ENCODE measurements at regions not wholly inside any gene's neighbourhood (a gene's known extent, or its start where the extent isn't known, plus 50 kb on each side); places are given as distances from the start of the nearest gene placed in this dataset.

DNA sequence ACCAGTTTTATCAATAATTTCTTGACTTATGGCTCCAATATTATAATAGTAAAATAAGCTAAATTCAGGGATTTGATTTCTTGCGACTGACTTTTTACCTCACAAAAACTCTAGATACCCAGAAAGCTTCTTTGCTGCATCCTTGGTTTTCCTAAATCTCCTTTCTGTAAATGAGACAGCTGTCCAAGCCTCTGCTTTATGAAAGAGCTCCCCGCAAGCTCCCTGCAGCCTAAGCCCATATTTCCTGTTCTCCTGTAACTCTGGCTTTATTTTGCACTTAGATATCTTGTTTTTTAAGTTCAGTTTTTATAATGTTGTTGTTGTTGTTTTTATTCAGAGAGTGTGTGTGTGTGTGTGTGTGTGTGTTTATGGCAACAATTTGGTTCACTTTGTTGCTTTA, 361.7 kb upstream of the PKDCC start:
- TF ChIP-seq, protein P1, sequence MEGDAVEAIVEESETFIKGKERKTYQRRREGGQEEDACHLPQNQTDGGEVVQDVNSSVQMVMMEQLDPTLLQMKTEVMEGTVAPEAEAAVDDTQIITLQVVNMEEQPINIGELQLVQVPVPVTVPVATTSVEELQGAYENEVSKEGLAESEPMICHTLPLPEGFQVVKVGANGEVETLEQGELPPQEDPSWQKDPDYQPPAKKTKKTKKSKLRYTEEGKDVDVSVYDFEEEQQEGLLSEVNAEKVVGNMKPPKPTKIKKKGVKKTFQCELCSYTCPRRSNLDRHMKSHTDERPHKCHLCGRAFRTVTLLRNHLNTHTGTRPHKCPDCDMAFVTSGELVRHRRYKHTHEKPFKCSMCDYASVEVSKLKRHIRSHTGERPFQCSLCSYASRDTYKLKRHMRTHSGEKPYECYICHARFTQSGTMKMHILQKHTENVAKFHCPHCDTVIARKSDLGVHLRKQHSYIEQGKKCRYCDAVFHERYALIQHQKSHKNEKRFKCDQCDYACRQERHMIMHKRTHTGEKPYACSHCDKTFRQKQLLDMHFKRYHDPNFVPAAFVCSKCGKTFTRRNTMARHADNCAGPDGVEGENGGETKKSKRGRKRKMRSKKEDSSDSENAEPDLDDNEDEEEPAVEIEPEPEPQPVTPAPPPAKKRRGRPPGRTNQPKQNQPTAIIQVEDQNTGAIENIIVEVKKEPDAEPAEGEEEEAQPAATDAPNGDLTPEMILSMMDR (IDR thresholded peaks at IDR 0.05; ENCODE audit: insufficient read depth, low read length) = no peak
- TF ChIP-seq, protein P2, sequence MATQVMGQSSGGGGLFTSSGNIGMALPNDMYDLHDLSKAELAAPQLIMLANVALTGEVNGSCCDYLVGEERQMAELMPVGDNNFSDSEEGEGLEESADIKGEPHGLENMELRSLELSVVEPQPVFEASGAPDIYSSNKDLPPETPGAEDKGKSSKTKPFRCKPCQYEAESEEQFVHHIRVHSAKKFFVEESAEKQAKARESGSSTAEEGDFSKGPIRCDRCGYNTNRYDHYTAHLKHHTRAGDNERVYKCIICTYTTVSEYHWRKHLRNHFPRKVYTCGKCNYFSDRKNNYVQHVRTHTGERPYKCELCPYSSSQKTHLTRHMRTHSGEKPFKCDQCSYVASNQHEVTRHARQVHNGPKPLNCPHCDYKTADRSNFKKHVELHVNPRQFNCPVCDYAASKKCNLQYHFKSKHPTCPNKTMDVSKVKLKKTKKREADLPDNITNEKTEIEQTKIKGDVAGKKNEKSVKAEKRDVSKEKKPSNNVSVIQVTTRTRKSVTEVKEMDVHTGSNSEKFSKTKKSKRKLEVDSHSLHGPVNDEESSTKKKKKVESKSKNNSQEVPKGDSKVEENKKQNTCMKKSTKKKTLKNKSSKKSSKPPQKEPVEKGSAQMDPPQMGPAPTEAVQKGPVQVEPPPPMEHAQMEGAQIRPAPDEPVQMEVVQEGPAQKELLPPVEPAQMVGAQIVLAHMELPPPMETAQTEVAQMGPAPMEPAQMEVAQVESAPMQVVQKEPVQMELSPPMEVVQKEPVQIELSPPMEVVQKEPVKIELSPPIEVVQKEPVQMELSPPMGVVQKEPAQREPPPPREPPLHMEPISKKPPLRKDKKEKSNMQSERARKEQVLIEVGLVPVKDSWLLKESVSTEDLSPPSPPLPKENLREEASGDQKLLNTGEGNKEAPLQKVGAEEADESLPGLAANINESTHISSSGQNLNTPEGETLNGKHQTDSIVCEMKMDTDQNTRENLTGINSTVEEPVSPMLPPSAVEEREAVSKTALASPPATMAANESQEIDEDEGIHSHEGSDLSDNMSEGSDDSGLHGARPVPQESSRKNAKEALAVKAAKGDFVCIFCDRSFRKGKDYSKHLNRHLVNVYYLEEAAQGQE (IDR thresholded peaks at IDR 0.05; ENCODE audit: insufficient replicate concordance, low read depth) = no peak
- no peak for TF ChIP-seq POLR2AphosphoS5 (IDR thresholded peaks at IDR 0.05; ENCODE audit: low read depth)
- TF ChIP-seq SPI1 (IDR thresholded peaks at IDR 0.05; ENCODE audit: borderline replicate concordance, low read depth) = no peak

Data from HL-60 (cell line).